HG02870 (cell line): ENCODE measurements at regions not wholly inside any gene's neighbourhood (a gene's known extent, or its start where the extent isn't known, plus 50 kb on each side); places are given as distances from the start of the nearest gene placed in this dataset.
"Not testable (repeated sequence)": the region's sequence is repeated elsewhere in the genome, so short reads cannot be mapped to it uniquely, and the experiment has no call there.

Source experiments
- ATAC-seq: cut with Tn5 transposase; IDR thresholded peaks from one replicate; pipeline ENCODE4 v1.9.1; 2021; ENCODE audit warnings: mild to moderate bottlenecking, moderate library complexity; ENCODE audit not compliant: unreplicated experiment

- no peak for ATAC-seq
Observed at GRCh38 chr17:70369391-70369790, 200.1 kb downstream of the KCNJ2 start.

- ATAC-seq: no peak
Observed at GRCh38 chr17:70370816-70371215, 201.5 kb downstream of the KCNJ2 start.

GRCh38 chr17:70373369-70373768, 204.0 kb downstream of the KCNJ2 start:
- ATAC-seq: no peak

DNA sequence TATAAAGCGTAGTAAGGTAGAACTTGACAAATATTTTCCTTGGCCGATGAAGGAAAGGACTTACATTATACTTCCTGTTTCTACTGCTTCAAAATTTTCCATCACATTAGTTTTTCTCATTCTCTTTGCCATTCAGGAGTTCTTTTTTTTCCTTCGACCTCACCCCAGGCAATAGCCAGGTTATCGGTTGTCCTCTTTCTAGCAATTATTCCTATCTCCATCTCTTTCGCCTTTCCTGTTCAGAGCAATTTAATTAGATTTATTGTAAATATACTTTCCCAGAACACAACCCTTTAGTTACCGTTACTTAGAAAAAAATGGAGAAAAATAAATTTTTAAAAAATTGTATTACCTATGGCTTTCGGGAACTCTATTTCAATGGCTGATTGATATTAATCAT, 205.2 kb downstream of the KCNJ2 start:
- no peak for ATAC-seq

DNA sequence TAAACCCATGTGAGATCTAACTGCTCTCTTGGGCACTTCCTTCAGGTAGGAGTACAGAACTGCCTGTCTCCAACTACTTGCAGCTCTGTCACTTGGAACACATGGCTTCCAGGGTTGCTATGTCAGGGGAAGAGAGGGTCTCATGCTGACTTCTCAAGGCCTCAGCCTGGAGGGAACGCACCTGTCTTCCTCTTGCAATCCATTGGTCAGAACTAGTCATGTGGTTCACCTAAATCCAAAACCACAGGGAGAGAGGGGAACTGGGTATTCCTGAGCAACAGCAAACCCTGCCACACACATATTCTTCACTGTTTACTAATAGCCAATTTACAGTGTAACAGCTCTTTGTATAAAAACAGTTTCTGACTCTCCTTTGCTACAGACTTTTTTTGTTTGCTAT, 206.1 kb downstream of the KCNJ2 start:
- ATAC-seq: no peak

DNA sequence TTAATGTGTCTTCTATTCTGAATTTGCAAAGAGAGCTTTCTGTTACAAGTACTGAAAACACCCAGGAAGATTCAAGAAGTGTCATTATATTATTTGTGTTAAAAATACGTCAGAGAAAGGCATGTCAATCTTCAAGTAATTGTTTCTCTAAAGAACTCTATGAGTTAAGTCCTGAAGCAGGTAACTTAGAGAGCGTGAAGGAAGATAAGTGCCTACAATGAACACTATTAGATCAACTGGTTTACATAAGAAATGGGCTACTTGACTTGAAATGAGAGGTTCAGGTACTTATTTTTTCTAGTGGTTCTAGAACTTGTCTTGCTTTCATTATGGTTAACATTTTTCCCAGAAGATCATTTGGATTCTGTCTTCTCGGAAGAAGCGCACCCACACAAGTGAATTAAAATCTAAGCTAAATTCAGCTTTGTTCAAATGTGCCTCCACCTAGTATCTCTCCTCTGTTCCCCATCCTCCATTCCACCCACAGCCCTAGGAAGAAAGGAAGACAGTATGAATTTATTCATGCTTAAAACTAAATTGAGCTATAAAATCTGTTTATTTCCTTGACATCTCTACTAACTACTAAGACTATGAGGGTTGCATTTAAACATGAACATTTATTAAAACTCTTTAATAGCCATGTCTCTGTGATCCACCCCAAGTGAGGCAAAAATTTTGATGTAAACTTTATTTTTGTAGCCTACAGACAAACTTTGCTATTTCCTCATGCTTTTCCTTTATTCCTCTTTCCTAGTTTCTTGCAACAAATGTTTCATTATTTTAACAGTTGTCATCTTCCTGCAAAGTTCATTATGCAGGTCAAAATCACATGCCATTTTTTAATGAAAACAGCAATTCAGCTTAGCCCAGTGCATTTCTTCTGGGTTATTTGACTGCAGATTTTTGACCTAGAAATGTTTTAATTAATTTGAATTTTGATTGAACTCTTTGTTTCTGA, 206.8 kb downstream of the KCNJ2 start:
- ATAC-seq: no peak

GRCh38 chr17:70377654-70378053, 208.3 kb downstream of the KCNJ2 start:
- ATAC-seq: no peak

GRCh38 chr17:70378076-70378475, 208.7 kb downstream of the KCNJ2 start:
- ATAC-seq: no peak

- no peak for ATAC-seq
Observed at GRCh38 chr17:70379945-70380344, 210.6 kb downstream of the KCNJ2 start.

DNA sequence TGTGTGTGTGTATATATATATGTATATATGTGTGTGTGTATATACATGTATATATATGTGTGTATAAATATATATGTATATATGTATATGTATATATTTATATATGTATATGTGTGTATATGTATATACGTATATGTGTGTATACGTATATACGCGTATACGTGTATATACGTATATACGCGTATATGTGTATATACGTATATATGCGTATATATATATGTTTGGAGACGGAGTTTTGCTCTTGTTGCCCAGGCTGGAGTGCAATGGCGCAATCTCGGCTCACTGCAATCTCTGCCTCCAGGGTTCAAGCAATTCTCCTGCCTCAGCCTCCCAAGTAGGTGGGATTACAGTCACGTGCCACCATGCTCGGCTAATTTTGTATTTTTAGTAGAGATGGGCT, 212.6 kb downstream of the KCNJ2 start:
- ATAC-seq: not testable (repeated sequence)

DNA sequence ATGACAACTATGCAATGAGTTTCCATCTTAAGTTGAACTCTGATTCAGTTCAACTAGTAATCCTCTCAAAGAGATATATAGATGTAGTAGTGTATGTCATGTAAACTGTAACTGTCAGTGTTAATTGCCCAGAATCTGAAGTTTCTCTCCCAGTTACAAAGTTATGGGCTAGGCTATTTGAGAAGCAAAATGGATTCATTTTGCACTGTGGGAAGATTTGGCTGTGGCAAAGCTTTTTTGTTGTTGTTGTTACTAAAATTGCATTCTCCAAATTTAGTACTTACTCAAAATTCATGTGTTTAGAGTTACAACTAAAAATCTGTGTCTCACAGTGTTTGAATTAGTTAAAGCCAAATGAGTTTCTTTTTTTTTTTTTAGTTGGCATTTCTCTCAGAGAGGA, 219.0 kb downstream of the KCNJ2 start:
- ATAC-seq: no peak

- ATAC-seq: not testable (repeated sequence)
Observed at GRCh38 chr17:70389232-70389757, 220.0 kb downstream of the KCNJ2 start.

GRCh38 chr17:70390049-70390448, 220.7 kb downstream of the KCNJ2 start:
- ATAC-seq: no peak

DNA sequence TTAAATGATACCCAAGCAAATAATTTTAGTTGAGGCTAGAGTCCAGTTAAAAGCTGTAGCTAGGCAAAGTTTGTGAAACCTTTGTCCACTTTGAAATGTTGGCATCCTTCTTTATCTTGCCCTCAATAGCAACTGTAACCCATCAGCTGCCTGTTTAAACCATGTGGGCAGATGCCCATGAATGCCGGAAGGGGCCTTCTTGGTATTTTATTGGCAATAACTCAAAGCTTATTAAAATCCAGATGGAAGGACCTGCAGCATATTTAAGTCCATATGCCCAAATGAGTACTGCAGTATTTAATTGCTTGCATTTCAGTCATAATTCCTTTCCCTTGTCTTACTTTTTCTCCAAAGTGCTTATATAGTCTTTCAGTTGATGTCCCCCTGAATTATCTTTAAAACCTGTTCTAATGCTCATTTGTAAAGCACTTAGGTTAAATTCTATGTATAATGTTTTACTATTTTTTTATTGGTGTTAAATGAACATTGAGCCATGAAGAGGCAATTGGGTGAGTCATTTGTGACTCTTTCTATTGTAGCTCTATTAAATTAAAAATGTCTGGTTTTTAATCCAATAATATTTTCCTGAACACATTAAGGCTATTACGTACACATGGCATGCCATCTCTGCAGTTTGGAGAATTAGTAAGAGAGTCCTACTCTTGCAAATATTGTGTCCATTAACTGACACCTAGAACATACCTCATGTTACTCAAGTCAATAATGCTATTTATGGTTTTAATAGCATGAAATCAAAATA, 225.3 kb downstream of the KCNJ2 start:
- no peak for ATAC-seq

GRCh38 chr17:70405492-70406220, 236.3 kb downstream of the KCNJ2 start:
- no peak for ATAC-seq

- no peak for ATAC-seq
Observed at GRCh38 chr17:70407506-70407905, 238.2 kb downstream of the KCNJ2 start.

DNA sequence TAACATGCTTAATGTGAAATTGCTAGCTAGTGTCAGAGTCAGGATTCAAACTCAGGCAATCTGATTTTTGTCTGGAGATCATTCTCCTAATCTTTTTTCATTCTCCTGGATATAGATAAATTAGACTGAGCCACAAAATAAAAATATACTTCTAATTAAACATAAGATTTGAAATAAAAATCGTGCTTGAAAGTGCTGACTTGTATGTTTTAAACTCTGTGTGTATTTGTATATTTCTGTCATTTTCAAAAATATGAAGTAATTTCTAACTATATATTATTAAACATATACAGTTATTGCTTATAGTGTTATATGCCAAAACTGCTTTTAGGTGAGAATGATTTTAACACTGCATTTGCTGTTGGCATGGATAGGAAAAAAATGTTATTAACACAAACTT, 239.4 kb downstream of the KCNJ2 start:
- no peak for ATAC-seq

- ATAC-seq: no peak
Observed at GRCh38 chr17:70414300-70414699, 245.0 kb downstream of the KCNJ2 start.

- no peak for ATAC-seq
Observed at GRCh38 chr17:70420861-70421445, 251.6 kb downstream of the KCNJ2 start.

DNA sequence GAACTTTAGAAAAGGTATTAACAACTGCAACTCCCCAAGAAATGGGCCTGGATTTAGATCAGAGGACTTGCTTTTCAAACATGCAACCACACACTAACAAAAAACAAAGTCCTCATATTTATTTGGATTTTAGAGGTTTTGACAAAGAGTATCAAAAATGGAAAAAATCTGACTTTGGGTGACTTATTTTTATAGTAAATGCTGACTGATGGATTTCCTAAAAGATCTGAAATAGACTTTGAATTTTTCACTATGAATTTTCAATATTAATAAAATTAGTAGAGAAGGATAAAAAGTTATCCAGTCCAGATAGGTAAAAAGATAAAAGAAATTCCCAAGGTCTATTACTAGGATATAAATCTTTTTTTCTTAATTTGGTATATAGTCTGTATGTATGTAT, 253.5 kb downstream of the KCNJ2 start:
- ATAC-seq: no peak

GRCh38 chr17:70423562-70423961, 254.2 kb downstream of the KCNJ2 start:
- ATAC-seq: no peak
